GM19035 (cell line): ENCODE measurements at regions not wholly inside any gene's neighbourhood (a gene's known extent, or its start where the extent isn't known, plus 50 kb on each side); places are given as distances from the start of the nearest gene placed in this dataset.

Experiments used
- ATAC-seq: cut with Tn5 transposase; IDR thresholded peaks from one replicate; pipeline ENCODE4 v1.9.1; 2021; ENCODE audit not compliant: unreplicated experiment

DNA sequence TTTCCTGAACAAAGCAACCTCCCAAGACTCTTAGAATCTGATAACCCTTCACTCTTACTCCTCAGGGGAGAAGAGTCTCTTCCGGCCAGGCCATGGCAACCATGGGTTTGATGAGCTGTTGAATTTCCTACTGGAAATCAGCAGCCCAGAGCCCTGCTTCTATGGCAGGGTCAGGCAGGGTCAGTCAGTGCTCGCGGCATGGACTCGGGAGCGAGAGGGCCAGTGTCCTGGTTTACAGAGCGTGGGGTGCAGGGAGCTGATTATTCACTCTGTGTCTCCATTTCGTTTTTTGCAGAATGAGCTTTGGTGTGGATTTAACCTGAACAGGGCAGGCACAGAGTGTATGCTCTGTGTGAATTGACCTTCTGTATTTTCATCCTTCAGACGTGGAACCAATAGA lies 340.6 kb upstream of the SFSWAP start:
- no peak for ATAC-seq

DNA sequence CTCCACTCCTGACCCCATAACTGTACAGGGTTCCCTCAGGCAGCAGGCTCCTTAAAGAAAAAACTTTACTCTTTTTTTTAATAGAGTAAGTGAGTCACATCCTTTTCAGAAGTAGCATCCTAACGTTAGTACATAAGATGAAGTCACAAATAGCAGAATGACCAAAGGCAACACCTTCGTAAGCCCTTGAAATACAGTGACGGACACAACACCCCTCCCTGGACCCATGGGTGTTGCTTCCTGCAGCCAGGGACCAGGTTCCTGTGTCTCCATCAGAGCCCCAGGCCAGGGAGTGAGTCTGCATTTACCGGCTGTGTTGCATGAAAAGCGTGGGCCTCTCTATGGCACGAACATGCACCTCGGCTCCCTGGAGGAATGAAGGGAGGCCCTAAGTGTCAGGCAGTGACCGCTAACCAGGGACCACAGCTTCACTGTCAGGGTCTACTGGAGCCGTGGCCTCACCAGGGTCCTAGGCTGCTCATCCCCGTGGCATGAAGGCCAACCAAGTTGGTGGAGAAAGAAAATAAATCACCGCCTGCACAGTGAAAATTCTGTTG lies 340.0 kb upstream of the SFSWAP start:
- no peak for ATAC-seq

DNA sequence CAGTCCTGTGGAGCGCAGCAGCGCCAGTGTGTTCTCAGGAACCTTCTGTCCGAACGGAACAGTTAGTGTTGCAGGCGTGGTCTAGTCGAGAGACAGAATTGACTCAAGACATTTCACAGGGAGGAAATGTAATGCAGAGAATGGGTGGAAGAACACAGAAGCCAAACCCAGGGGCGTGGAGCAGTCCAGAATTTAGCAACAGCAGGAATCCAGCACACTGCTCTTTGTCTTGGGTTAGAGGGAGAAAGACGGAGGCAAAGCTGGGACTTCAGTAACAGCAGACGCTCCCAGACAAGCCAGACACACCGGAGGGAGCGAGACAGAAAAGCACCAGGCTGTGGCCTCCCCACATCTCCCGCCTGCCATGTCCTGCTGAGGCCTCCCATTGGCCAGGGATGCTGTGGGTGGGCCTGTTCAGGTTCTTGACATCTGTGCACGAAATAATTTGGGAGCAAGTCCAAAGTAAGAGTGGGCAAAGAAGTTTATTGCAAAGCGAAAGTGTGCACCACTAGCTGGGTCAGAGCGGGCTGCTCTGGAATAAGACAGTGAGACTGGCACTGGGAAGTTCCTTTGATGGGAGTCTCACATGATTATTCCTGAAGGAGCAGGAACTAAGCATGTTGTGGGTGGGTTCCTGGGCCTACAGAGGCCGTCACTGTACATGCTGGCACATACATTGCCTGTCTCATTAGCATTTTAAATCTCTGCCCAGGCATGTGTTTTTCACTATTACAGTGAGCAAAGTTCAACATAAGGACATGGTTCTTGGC lies 339.3 kb upstream of the SFSWAP start:
- ATAC-seq: no peak

DNA sequence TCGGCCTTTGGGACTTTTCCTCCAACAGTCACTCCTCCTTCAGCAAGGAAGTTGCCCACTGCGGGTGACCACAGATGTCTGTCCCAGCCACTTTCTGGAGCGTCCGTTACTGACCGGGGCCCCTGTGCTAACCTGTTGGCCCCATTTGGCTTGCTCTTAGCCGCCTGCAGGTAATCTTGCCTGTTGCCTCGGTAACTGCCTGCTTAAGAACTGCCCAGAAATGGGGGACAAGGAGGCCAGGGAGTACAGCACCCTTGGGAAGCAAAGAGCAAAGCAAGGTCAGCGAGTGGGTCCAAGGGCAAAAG lies 338.8 kb upstream of the SFSWAP start:
- ATAC-seq: no peak

DNA sequence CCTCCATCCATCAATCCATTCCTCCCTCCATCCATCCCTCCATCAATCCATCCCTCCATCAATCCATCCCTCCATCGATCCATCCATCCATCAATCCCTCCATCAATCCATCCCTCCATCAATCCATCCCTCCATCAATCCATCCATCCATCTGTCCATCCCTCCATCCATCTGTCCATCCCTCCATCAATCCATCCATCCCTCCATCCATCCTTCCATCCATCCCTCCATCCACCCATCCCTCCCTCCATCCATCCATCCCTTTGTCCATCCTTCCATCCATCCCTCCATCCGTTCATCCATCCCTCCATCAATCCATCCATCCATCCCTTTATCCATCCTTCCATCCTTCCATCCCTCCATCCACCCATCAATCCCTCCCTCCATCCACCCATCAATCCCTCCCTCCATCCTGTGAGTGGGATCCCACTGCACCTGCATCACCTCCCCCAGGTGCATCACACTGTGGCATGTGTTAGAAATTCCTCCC lies 338.1 kb upstream of the SFSWAP start:
- no peak for ATAC-seq

DNA sequence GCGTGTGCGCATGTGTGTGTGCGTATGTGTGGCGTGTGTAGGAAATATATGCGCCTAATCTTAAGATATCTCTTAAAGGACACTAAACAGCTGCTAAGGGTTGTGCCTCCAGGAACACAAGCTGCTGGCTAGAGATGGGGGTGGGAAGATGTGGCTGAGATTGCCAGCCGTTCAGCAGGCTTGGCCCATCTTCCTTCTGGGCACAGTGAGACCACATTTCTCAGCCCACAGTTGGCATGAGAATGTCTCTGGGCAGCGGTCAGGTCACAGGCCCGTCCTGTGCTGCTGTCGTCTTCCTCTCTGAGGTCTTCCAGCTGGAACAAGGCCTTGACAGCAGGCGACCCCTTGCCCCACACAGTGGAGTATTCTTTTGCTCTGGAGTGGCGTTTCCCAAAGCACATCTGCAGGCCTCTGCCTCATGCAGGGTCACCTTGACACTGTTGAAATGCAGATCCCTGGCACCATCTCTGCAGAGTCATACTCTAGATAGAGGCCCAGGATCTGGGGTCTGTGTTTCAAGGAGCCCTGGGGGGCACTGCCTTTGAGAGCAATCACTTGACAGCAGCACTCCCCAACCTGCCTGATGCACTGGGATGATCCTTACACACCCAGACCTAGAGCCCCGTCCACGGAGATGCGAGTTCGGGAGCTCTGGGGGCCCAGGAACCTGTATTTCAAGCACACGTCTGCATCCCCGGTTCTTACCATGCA lies 335.5 kb upstream of the SFSWAP start:
- no peak for ATAC-seq

DNA sequence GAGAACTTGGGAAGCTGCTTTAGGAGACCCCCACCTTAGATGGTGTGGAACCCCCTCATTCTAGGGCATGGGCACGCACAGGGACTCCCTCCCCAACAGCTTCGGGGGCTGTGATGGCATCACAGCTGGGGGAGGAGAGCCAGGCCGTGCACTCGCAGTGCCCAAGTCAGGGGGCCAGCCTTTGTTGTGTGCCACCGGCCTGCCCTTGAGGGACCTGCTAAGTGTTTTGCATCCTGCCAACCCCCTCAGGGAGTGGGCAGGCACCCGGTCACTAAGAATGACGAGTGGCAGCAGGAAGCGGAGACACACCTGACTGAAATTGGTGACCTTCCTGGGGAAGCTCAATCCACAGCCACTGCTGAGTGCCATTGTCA lies 334.9 kb upstream of the SFSWAP start:
- no peak for ATAC-seq

DNA sequence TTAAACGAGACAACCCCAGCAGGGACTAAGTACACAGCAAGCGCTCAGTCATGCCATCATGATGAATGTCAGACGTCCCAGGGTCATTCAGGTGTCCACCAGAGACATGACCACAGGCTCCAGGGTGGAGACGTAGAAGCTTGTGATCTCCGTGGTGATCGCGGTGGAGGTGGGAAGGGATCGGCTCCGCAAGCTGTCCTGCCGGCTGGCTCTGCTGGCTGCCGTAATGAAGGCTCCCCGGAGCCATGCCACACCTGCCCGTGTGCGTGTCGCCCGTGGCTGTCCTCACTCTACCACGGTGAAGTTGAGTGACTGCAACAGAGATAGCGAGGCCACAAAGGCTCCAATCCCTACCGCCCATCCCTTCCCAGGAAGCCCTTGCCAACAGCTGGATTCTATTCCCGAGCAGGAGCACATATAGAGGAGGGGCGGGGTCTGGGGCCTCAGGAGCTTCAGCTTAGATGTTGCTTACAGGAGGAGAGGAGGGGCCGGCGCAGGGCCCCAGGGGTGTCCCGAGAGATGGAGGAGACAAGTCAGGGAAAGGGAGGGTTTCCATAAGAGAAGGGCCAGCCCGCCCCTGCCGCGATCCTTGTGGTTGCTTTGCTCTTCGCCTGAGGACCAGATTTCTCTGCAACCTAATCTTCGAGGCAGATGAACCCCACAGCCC lies 332.6 kb upstream of the SFSWAP start:
- no peak for ATAC-seq

DNA sequence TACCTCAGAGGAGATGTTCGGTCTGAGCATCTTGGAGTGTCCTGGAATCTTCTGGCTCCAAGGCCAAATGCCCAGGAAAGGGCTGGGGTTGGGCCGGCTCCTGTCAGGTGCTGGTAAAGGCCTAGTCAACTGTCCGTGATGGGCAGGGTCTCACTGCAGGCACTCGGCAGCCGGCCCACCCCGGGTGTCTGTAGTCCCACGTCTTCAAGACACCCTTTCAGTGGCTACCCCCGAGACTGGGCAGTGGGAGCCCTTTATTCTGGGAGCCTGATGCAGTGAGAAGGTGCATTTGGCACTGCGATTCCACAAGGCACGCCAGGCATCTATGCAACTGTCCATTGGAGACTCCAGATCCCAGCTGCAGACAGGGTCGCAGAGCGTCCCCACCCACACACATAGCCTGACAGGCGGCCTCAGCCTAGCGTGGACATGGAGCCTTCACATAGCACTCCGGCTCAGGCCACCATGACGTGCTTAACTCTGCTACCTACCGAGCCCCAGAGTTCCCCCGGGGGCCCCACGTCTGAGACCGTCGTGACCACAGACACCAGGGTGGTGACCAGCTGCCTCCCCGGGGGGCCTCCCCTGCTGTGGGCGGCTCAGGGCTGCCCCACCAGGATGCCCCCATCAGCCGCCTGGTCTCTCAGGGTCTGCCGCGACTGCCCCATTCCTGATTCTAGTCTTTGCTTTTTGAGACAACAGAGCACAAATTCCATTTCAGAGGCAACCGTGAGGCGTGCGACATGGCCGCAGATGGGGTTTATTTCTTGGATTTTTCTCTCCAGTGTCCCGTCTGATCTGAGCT lies 331.8 kb upstream of the SFSWAP start:
- ATAC-seq: no peak

DNA sequence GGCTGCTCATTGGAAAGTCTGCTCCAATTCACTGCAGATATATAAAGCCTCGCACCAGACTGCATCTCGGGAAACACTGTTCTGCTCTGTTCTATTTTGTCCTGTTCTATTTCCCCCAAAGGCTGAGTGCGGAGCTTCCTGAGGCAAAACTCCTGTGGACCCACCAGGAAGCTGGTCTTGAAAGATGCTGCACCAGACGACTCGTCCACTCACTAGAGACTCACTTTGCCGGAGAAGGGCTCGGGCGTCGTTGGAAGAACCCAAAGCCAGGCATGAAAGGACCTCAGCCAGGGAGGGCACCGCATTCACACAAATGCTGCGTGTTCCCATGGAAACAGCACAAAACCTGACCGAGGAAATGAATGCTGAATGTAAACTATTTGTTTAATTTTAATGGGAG lies 331.2 kb upstream of the SFSWAP start:
- ATAC-seq: no peak

DNA sequence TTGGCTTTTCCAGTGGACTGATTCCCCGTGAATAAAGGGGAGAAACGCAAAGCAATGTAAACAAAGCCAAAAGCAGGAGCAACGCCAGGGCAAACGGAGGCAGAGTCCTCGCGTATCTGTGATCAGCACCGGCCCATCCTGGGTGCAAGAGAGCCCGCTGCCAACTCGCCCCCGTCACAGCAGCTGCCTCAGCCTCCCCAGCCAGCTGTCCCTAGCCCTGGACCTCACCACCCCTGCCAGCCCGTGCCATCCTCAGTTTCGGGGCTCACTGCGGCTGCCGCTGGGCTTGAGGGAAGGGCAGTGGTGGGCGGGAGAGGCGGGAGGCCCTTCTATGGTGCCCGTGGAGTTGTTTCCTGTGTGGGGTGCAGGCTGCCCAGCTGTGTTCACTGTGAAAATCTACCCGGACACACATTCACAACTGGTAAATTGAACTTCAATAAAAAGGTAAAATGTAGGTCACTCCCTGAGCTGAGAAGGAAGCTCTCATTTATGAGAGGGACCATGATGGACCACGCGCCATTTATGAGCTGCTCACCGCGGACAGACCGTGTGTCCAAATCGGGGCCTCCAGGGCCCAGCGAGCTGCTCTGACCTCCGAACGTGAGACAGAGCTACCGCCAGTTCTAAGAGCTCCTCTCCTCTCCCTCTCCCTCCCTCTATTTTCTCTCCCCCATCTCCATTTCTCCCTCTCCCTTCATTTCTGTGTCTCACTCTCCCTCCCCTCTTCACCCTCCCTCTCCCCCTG lies 330.5 kb upstream of the SFSWAP start:
- no peak for ATAC-seq

DNA sequence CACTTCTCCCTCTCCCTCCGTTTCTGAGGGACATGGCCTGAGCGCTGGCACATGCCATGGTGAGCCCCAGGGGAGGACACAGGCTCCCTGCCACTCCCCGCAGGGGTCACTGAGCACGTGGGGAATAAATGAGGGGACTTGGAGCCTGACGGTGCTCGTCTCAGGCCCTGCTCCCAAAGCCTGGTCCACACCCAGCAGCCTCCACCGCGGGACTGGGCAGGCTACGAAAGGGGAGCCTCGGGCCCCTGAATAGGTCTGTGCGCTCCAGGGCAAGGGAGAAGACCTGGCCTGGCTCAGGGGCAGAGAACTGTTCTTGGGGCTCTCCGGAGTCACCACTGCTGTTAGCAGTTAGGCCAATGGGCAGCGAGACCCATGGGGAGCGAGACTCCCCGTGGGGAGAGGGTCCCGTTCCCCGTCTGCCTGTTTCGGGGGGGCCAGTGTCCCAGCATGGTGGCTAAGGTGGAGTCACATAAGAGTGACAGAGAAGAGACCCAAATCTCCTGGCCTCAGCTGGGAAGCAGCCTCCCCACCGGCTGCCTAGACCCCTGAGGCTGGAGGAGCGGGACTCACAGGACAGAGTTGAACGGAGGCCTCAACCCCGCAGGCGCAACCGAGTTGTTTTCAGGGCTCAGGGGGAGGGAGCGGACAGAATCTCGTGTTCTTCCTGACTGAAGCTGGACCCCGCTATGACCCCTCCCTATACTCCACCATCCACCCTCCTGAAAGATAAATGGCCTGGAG lies 329.8 kb upstream of the SFSWAP start:
- ATAC-seq: no peak

DNA sequence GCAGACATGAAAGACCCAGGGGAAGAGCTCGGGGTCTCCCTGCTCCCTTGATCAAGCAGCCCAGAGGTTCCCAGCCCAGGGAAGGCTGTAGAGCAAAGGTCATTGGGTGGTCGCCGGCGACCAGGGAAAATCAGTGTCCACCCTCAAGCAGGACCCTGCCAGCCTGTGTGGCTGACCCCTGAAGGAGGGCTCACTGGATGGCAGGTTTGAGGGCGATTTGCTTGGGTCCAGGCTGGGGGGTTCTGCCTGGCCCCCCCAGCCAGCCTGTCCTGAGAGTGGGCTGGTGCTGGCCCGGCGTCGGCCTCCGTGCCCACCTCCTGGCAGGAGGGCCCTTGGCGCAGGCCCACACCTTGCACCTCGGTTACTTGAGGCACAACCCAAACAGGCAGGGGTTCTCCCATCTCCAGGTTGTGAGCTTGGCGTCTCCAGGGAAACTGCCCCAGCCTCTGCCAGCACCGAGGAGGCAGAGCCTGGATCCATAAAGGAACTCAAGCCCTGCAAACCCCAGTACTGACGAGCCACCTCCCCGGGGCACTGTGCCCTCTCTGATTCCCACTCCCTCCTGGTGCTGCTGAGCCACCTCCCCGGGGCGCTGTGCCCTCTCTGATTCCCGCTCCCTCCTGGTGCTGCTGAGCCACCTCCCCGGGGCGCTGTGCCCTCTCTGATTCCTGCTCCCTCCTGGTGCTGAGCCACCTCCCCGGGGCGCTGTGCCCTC lies 329.0 kb upstream of the SFSWAP start:
- ATAC-seq: no peak

DNA sequence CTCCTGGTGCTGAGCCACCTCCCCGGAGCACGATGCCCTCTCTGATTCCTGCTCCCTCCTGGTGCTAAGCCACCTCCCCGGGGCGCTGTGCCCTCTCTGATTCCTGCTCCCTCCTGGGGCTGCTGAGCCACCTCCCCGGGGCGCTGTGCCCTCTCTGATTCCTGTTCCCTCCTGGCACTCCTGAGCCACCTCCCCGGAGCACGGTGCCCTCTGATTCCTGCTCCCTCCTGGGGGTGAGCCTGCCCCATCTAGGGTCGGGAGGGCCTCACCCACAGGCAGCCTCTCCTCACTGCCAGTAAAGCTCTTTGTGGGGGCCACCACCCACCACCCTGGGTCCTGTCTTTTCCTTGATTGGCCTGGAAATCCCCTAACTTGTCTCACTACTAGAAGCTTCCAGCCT lies 327.6 kb upstream of the SFSWAP start:
- no peak for ATAC-seq

DNA sequence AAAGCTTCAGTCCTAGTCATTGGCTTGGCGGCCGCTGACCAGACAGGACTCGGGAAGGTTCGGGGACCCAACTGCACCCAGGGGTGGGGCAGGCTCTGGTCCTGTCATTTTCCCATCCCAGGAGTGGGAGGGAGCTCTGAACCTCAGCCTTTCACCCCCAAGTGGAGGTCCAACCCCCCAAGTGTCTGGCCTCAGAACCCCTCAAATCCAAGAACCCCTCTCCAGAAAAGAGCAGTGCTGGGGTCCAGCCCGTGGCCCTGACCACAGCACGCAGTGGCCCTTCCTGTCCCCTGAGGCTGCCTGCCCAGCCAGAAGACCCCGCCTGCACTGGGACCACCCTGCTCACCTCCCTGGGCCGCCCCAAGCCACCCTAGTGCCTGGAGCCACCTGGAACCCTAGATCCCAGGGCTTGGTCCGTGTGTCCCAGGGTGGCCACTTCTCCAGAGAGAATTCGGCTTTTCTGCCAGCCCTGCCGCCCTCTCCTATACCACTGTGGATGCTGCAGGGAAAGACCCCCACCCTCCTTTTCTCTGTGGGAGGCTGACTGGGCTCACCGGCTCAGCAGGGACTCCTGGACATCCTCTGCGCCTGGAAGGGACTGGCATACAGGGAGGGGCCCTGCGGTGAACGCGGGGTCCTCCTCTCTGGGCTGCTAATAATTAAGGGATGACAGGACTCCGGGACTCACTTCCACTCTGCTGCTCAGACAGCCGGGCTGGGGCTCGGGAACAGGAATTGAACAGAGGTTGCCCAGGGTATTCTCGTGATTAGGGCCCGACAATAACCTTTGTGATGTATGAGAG lies 326.9 kb upstream of the SFSWAP start:
- ATAC-seq: no peak

DNA sequence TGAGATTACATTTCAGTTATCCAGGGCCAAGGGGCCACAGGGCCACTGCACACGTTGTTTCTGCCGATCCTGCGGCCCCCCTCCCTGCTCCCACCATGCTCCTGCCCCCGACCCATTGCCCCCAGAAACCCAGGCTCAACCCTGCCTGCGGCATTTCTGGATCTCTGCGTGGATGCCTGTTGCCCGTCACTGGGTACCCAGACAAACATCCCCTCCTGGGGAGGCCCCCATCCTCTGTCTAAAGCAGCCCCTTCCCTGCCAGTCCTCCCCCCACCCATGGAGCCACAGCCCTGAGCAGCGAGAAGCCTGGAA lies 326.4 kb upstream of the SFSWAP start:
- no peak for ATAC-seq

DNA sequence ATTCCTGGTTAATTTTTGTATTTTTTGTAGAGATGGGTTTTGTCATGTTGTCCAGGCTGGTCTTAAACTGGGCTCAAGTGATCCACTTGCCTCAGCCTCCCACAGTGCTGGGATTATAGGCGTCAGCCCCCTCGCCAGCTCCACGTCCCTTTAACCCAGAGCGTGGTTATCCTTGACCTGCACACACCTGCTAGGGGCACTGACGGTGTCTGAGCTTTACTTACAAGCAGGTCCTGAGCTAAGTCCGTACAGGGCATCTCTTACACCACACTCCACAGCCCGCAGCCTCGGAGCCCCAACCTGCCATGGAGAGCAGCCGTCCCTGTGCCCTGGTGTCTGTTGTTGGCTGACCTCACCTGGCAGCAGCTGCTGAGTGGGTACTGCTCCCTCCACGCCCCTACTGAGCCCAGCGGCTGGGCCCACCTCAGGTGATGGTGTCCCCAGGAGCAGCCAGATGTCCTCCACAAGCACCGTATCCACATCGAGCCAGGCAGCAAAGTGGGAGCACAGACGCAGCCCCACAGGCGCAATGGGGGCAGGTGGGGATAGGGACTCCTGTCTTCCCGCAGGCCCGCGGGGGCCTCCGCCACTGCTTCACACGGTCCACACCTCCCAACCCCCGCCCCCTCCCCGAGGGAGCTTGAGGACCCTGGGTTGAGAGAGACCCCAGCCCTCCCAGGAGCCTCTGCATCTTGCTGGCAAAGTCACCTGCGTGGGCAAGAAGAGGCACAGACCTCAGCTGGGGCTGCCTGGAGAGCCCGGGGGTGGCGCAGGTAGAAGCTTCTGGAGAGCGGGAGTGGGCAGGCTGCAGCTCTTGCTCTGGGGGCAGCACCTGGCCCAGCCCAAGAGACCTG lies 325.4 kb upstream of the SFSWAP start:
- no peak for ATAC-seq

DNA sequence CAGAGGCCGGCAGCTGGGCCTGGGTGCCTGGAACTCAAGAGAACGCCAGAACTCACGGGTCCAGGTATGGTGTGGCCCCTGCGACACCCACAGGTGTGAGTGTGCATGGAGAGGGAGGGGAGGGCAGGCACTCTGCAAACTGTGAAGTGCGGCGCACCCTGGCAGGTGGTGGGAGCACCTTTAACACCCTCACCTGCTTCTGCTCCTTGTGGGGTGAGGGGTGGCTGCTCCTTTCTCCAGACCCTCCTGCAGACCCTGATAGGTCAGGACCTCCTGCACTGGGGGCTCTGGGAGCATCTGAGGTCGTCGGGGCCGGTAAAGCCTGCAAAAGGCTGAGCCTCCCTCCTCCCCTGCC lies 324.7 kb upstream of the SFSWAP start:
- no peak for ATAC-seq
